CD14-positive monocyte (primary cell): ENCODE measurements at regions not wholly inside any gene's neighbourhood (a gene's known extent, or its start where the extent isn't known, plus 50 kb on each side); places are given as distances from the start of the nearest gene placed in this dataset.

Source experiments
- DNase-seq, 3 donors: peaks; one replicate each; pipeline ENCODE4 v3.0.0-alpha.2; 2011 to 2022
- H2AFZ ChIP-seq: 2 replicates; pipeline ENCODE4 v1.6.0; 2012; ENCODE audit warnings: mild to moderate bottlenecking, low read depth, low read length, inconsistent platforms; ENCODE audit not compliant: insufficient read depth, poor library complexity, severe bottlenecking
- H3K27ac ChIP-seq, 2 donors: 1 replicate in 1 of 2; 2 replicates in 1 of 2; pipeline ENCODE4 v1.5.1; 2012 to 2013; ENCODE audit warnings: low read length in 2 of 2, control low read depth in 1 of 2, inconsistent platforms in 1 of 2, low read depth in 1 of 2, mild to moderate bottlenecking in 1 of 2
- H3K27me3 ChIP-seq, 2 donors: one replicate each; pipeline versions ENCODE4 v1.6.0 to v1.6.1; 2011 to 2013; ENCODE audit warnings: low read length in 2 of 2; ENCODE audit not compliant: control insufficient read depth in 2 of 2, insufficient read depth in 2 of 2
- H3K36me3 ChIP-seq, 2 donors: replicated peaks in 1 of 2; 1 replicate in 1 of 2; 2 replicates in 1 of 2; pipeline versions ENCODE4 v1.5.1 to v1.6.1; 2012 to 2013; ENCODE audit warnings: low read length in 2 of 2, control low read depth in 1 of 2, inconsistent platforms in 1 of 2, mild to moderate bottlenecking in 1 of 2; ENCODE audit not compliant: insufficient read depth in 2 of 2, control insufficient read depth in 1 of 2
- H3K4me1 ChIP-seq, 2 donors: 1 replicate in 1 of 2; 2 replicates in 1 of 2; pipeline versions ENCODE4 v1.5.1 to v1.6.1; 2012 to 2013; ENCODE audit warnings: low read length in 2 of 2, control low read depth in 1 of 2, inconsistent platforms in 1 of 2, mild to moderate bottlenecking in 1 of 2, moderate library complexity in 1 of 2; ENCODE audit not compliant: insufficient read depth in 2 of 2, control insufficient read depth in 1 of 2
- H3K4me2 ChIP-seq: replicated peaks from 2 replicates; pipeline ENCODE3; 2012; ENCODE audit warnings: low read length, moderate library complexity, mild to moderate bottlenecking; ENCODE audit not compliant: poor library complexity, severe bottlenecking; ENCODE audit errors: extremely low read depth
- H3K4me3 ChIP-seq, 3 experiments: fragments of 200-600 bp in 1 of 3; sonication (generic) in 1 of 3; replicated peaks in 1 of 3; 1 replicate in 2 of 3; 2 replicates in 1 of 3; pipeline ENCODE4 v1.5.1; 2011 to 2013; ENCODE audit warnings: low read length in 3 of 3, mild to moderate bottlenecking in 3 of 3, control low read depth in 2 of 3, low read depth in 2 of 3, inconsistent platforms in 1 of 3, moderate library complexity in 1 of 3
- H3K79me2 ChIP-seq: 2 replicates; pipeline ENCODE4 v1.6.0; 2012; ENCODE audit warnings: mild to moderate bottlenecking, control low read depth, inconsistent platforms, low read length, moderate library complexity; ENCODE audit not compliant: insufficient read depth
- H3K9ac ChIP-seq: 2 replicates; pipeline ENCODE4 v1.6.0; 2017; ENCODE audit warnings: low read length, mild to moderate bottlenecking; ENCODE audit not compliant: insufficient read depth, poor library complexity, severe bottlenecking
- H3K9me3 ChIP-seq, 2 donors: replicated peaks in 1 of 2; 1 replicate in 1 of 2; 2 replicates in 1 of 2; pipeline versions ENCODE4 v1.5.1 to v1.6.1; 2012 to 2013; ENCODE audit warnings: low read length in 2 of 2, control low read depth in 1 of 2; ENCODE audit not compliant: control insufficient read depth in 1 of 2, insufficient read depth in 1 of 2
- H4K20me1 ChIP-seq: 2 replicates; pipeline ENCODE4 v1.6.0; 2012; ENCODE audit warnings: mild to moderate bottlenecking, low read length, control low read depth, moderate library complexity; ENCODE audit not compliant: insufficient read depth
- H3K27ac Mint-ChIP-seq, 7 donors: one replicate each; pipeline ENCODE4 v1.8.0; 2020; ENCODE audit warnings: mild to moderate bottlenecking in 7 of 7, mixed read lengths in 7 of 7, moderate library complexity in 6 of 7, inconsistent platforms in 2 of 7
- H3K27me3 Mint-ChIP-seq, 3 donors: one replicate each; pipeline ENCODE4 v1.8.0; 2021 to 2022; ENCODE audit warnings: low read depth in 3 of 3, mild to moderate bottlenecking in 3 of 3, mixed read lengths in 3 of 3, moderate library complexity in 3 of 3, inconsistent platforms in 1 of 3
- H3K36me3 Mint-ChIP-seq, 2 donors: one replicate each; pipeline ENCODE4 v1.8.0; 2020; ENCODE audit warnings: mixed read lengths in 2 of 2, inconsistent platforms in 1 of 2, mild to moderate bottlenecking in 1 of 2
- H3K4me1 Mint-ChIP-seq: one replicate; pipeline ENCODE4 v1.8.0; 2020; ENCODE audit warnings: mild to moderate bottlenecking, mixed read lengths
- H3K4me3 Mint-ChIP-seq, 2 donors: one replicate each; pipeline ENCODE4 v1.8.0; 2020; ENCODE audit warnings: mild to moderate bottlenecking in 2 of 2, mixed read lengths in 2 of 2, moderate library complexity in 1 of 2
- H3K9me3 Mint-ChIP-seq, 7 donors: one replicate each; pipeline ENCODE4 v1.8.0; 2020 to 2022; ENCODE audit warnings: mixed read lengths in 7 of 7, mild to moderate bottlenecking in 6 of 7, moderate library complexity in 6 of 7, inconsistent platforms in 2 of 7
- CTCF ChIP-seq: fragments of 200-600 bp; IDR thresholded peaks from one replicate; pipeline ENCODE4 v1.8.0; 2022; ENCODE audit warnings: antibody characterized with exemption, mild to moderate bottlenecking
- WGBS: methylation state at CpG from one replicate; pipeline ENCODE4 v1.1.5; 2013; ENCODE audit warnings: missing lambda C conversion rate; ENCODE audit not compliant: insufficient coverage; 5-methylcytosine and 5-hydroxymethylcytosine counted together
- intact Hi-C, 2 donors: fragments of 100-400 bp; cut with micrococcal nuclease; formaldehyde crosslinking; loops; one replicate each; pipeline versions ENCODE4 v1.15.0 to v1.15.1; 2023

- Mint-ChIP-seq H3K27ac (no peak overlapping the region), H3K9me3 (peaks cover 0 to under 1% (median 0%) of the 10 kb centered on the region in 7 donors), H3K4me1 (peaks cover 22% of the 10 kb centered on the region), H3K36me3 (peaks cover 0 to 2% of the 10 kb centered on the region in 2 donors), H3K27me3 (peaks cover 0 to 2% (median 2%) of the 10 kb centered on the region in 3 donors), H3K4me3 (no peak overlapping the region)
- intact Hi-C loops: loop anchor here in 1 of 2 donors (10.0 kb wide), 1 partner anchor 86 kb away; no protein-coding TSS in a partner anchor
- H4K20me1 ChIP-seq: no peaks in the 10 kb centered on the region
- DNase-seq: no peak
- TF ChIP-seq CTCF: no peak
- H3K79me2 ChIP-seq: no peaks in the 10 kb centered on the region
- H3K9ac ChIP-seq: no peak overlapping the region
- H3K9me3 ChIP-seq: no peaks in the 10 kb centered on the region
- H3K4me3 ChIP-seq: no peak overlapping the region
- H3K4me2 ChIP-seq: no peak overlapping the region
- H3K36me3 ChIP-seq: no peaks in the 10 kb centered on the region
- 94% methylated on average over 3 of the region's 4 CpGs for WGBS
- H3K27me3 ChIP-seq: no peaks in the 10 kb centered on the region
- H3K4me1 ChIP-seq: peaks cover 19 to 24% of the 10 kb centered on the region in 2 donors
- no peak overlapping the region for H3K27ac ChIP-seq
- no peak overlapping the region for H2AFZ ChIP-seq
Observed at GRCh38 chr6:137401088-137401487, 93.1 kb downstream of the OLIG3 start.

DNA sequence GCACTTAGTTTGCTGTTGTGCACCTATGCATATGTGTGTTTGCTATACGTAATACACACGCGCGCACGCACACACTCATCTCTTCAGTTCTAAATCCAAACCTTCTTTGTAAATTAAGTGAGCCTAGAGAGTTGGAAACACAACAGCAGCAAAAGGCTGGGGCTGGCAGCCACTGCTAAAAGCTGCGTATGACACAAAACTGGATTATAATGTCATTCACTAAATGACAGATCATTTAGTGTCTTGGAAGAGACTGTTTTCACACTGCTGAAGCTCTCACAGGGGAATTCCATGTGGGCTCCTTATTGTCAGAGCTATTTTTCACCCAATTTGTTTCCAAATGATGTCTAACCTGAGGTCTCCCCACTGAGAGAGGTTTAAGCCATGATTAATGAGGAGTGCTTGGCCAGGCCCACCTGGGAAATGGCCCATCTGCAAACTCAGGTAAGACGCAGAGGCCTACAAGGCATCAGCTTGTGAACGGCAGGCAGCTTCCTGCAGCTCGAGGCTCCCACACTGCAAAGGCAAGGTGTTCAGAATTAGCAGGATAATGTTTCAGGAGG, 94.2 kb downstream of the OLIG3 start:
- Histone ChIP-seq H3K4me3 (no peak overlapping the region), H3K4me2 (no peak overlapping the region), H3K27me3 (no peaks in the 10 kb centered on the region), H4K20me1 (no peaks in the 10 kb centered on the region), H3K9ac (no peak overlapping the region), H3K27ac (no peak overlapping the region), H2AFZ (no peak overlapping the region), H3K36me3 (no peaks in the 10 kb centered on the region), H3K79me2 (no peaks in the 10 kb centered on the region), H3K4me1 (peaks cover 18 to 20% of the 10 kb centered on the region in 2 donors), H3K9me3 (no peaks in the 10 kb centered on the region)
- TF ChIP-seq CTCF: no peak
- DNase-seq: no peak
- intact Hi-C loops: loop anchor here in 1 of 2 donors (10.0 kb wide), 1 partner anchor 85 kb away; no protein-coding TSS in a partner anchor
- no peak overlapping the region for H3K4me3 Mint-ChIP-seq
- H3K9me3 Mint-ChIP-seq: peaks cover 0 to 5% (median 0%) of the 10 kb centered on the region in 7 donors
- peaks cover 21% of the 10 kb centered on the region for H3K4me1 Mint-ChIP-seq
- H3K27me3 Mint-ChIP-seq: peaks cover 1 to 2% (median 2%) of the 10 kb centered on the region in 3 donors
- H3K27ac Mint-ChIP-seq: no peak overlapping the region
- H3K36me3 Mint-ChIP-seq: peaks cover 0 to 2% of the 10 kb centered on the region in 2 donors
- WGBS: 95% methylated on average over 3 of the region's 9 CpGs
